UCSD-AML1 (cell line): ENCODE measurements at regions not wholly inside any gene's neighbourhood (a gene's known extent, or its start where the extent isn't known, plus 50 kb on each side); places are given as distances from the start of the nearest gene placed in this dataset.
"Not testable (repeated sequence)": the region's sequence is repeated elsewhere in the genome, so short reads cannot be mapped to it uniquely, and the experiment has no call there.

Experiments
- DNase-seq: peaks from one replicate; lab custom pipeline; 2025; ENCODE audit not compliant: unreplicated experiment; lab: John Stamatoyannopoulos, UW

GRCh38 chr2:142827170-142827569 lies 50.3 kb upstream of the KYNU start:
- DNase-seq = no peak

- no peak for DNase-seq
Observed at GRCh38 chr2:142825861-142826260, 51.6 kb upstream of the KYNU start.

GRCh38 chr2:142824756-142825155 lies 52.7 kb upstream of the KYNU start:
- DNase-seq = no peak

GRCh38 chr2:142822190-142822589 lies 55.3 kb upstream of the KYNU start:
- DNase-seq = no peak

GRCh38 chr2:142819411-142819810 lies 58.1 kb upstream of the KYNU start:
- no peak for DNase-seq

- DNase-seq = no peak
Observed at GRCh38 chr2:142815375-142815774, 62.1 kb upstream of the KYNU start.

GRCh38 chr2:142813830-142814829 lies 63.3 kb upstream of the KYNU start:
- no peak for DNase-seq

GRCh38 chr2:142811644-142812043 lies 65.8 kb upstream of the KYNU start:
- DNase-seq = not testable (repeated sequence)

GRCh38 chr2:142805244-142805643 lies 72.2 kb upstream of the KYNU start:
- no peak for DNase-seq

GRCh38 chr2:142803158-142803557 lies 74.3 kb upstream of the KYNU start:
- DNase-seq = no peak

- DNase-seq = no peak
Observed at GRCh38 chr2:142796588-142796987, 80.9 kb upstream of the KYNU start.

GRCh38 chr2:142796161-142796560 lies 81.3 kb upstream of the KYNU start:
- DNase-seq = no peak

GRCh38 chr2:142794850-142795249 lies 82.6 kb upstream of the KYNU start:
- DNase-seq = no peak

- not testable (repeated sequence) for DNase-seq
Observed at GRCh38 chr2:142792328-142792727, 85.1 kb upstream of the KYNU start.

- DNase-seq = no peak
Observed at GRCh38 chr2:142791335-142791734, 86.1 kb upstream of the KYNU start.

- DNase-seq = no peak
Observed at GRCh38 chr2:142786918-142787702, 90.4 kb upstream of the KYNU start.

- DNase-seq = no peak
Observed at GRCh38 chr2:142782942-142783443, 94.5 kb upstream of the KYNU start.

- no peak for DNase-seq
Observed at GRCh38 chr2:142781146-142781545, 96.3 kb upstream of the KYNU start.

- DNase-seq = no peak
Observed at GRCh38 chr2:142778289-142778688, 99.2 kb upstream of the KYNU start.

- DNase-seq = no peak
Observed at GRCh38 chr2:142777742-142778141, 99.7 kb upstream of the KYNU start.

- DNase-seq = no peak
Observed at GRCh38 chr2:142769761-142770160, 107.7 kb upstream of the KYNU start.

GRCh38 chr2:142767847-142768246 lies 109.6 kb upstream of the KYNU start:
- no peak for DNase-seq
